Prostate gland (tissue), 2 donors: ENCODE measurements at regions not wholly inside any gene's neighbourhood (a gene's known extent, or its start where the extent isn't known, plus 50 kb on each side); places are given as distances from the start of the nearest gene placed in this dataset.
"Not testable (repeated sequence)": the region's sequence is repeated elsewhere in the genome, so short reads cannot be mapped to it uniquely, and the experiment has no call there.

Source experiments
- DNase-seq: peaks from one replicate; pipeline ENCODE4 v3.0.0-alpha.2; 2019; ENCODE audit warnings: low spot score
- H3K27ac ChIP-seq, 2 donors: fragments of 200-600 bp; sonication (generic); 2 replicates each; pipeline ENCODE4 v1.5.1; 2017 to 2019
- H3K27me3 ChIP-seq: fragments of 200-600 bp; sonication (generic); replicated peaks from 2 replicates; pipeline ENCODE4 v1.5.1; 2019; ENCODE audit not compliant: insufficient read depth
- H3K36me3 ChIP-seq, 2 donors: fragments of 200-600 bp; sonication (generic); 1 replicate in 1 of 2; 2 replicates in 1 of 2; pipeline versions ENCODE4 v1.5.1 to v1.8.1; 2017 to 2019
- H3K4me1 ChIP-seq: fragments of 200-600 bp; sonication (generic); replicated peaks from 2 replicates; pipeline ENCODE4 v1.5.1; 2019
- H3K4me3 ChIP-seq, 2 donors: fragments of 200-600 bp; sonication (generic); 2 replicates each; pipeline ENCODE4 v1.5.1; 2017 to 2019
- H3K9me3 ChIP-seq: fragments of 200-600 bp; sonication (generic); 2 replicates; pipeline ENCODE4 v1.5.1; 2017
- POLR2A ChIP-seq: fragments of 450-650 bp; IDR thresholded peaks from one replicate; pipeline ENCODE4 v1.6.1; 2016; ENCODE audit warnings: antibody characterized with exemption, mild to moderate bottlenecking
- POLR2AphosphoS5 ChIP-seq: sonication (generic); formaldehyde crosslinking; IDR thresholded peaks from one replicate; pipeline ENCODE4 v1.6.1; 2017; ENCODE audit warnings: antibody characterized with exemption
- WGBS: methylation state at CpG from one replicate; pipeline ENCODE4 v1.1.5; 2018; 5-methylcytosine and 5-hydroxymethylcytosine counted together
- intact Hi-C: fragments of 100-400 bp; cut with DNase I; formaldehyde crosslinking; loops from one replicate; pipeline ENCODE4 v1.14.2; 2022
- TF ChIP-seq, protein P1 (sequence below), 4 experiments: fragments of 200-600 bp in 2 of 4; fragments of 450-650 bp in 2 of 4; sonication (generic) in 2 of 4; IDR thresholded peaks; 1 replicate in 3 of 4; 2 replicates in 1 of 4; pipeline ENCODE4 v1.5.1; 2016 to 2019; ENCODE audit warnings: antibody characterized with exemption in 4 of 4, mild to moderate bottlenecking in 2 of 4, moderate library complexity in 2 of 4

GRCh38 chr10:33588974-33589600 lies 254.6 kb upstream of the NRP1 start:
- WGBS, result 98% methylated on average over 5 of the region's 5 CpGs
- H3K4me3 ChIP-seq, result no peak overlapping the region
- DNase-seq, result no peak
- H3K4me1 ChIP-seq, result no peaks in the 10 kb centered on the region
- TF ChIP-seq POLR2AphosphoS5 (no peak), POLR2A (no peak)
- TF ChIP-seq, protein P1, sequence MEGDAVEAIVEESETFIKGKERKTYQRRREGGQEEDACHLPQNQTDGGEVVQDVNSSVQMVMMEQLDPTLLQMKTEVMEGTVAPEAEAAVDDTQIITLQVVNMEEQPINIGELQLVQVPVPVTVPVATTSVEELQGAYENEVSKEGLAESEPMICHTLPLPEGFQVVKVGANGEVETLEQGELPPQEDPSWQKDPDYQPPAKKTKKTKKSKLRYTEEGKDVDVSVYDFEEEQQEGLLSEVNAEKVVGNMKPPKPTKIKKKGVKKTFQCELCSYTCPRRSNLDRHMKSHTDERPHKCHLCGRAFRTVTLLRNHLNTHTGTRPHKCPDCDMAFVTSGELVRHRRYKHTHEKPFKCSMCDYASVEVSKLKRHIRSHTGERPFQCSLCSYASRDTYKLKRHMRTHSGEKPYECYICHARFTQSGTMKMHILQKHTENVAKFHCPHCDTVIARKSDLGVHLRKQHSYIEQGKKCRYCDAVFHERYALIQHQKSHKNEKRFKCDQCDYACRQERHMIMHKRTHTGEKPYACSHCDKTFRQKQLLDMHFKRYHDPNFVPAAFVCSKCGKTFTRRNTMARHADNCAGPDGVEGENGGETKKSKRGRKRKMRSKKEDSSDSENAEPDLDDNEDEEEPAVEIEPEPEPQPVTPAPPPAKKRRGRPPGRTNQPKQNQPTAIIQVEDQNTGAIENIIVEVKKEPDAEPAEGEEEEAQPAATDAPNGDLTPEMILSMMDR (IDR thresholded peaks at IDR 0.05), result no peak
- no peaks in the 10 kb centered on the region for H3K36me3 ChIP-seq
- H3K27me3 ChIP-seq, result no peaks in the 10 kb centered on the region
- no peak overlapping the region for H3K27ac ChIP-seq
- intact Hi-C loops, result no loop called here
- H3K9me3 ChIP-seq, result no peaks in the 10 kb centered on the region

DNA sequence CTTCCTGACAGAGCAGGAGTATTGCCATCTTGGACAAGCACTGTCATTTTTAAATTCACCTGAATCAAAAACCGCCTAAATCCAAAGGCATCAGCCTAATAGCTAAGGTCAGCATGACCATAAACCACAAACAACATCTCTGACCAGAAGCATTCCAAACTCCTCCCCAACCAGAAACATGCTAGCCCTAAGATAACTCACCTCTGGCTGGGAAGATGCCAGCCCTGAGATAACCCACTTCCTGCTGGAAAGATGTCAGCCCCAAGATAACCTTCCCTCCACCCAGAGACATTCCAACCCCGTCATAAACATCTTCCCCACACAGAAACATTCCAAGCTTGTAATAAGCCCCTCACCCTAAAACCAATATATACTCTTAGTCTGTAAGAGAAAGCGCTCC lies 250.1 kb upstream of the NRP1 start:
- H3K9me3 ChIP-seq, intact Hi-C loops, H3K4me1 ChIP-seq, DNase-seq, H3K27me3 ChIP-seq, H3K4me3 ChIP-seq, H3K36me3 ChIP-seq, H3K27ac ChIP-seq: not testable (repeated sequence)
- 87% methylated on average over 3 of the region's 3 CpGs for WGBS

- Histone ChIP-seq H3K36me3 (no peaks in the 10 kb centered on the region), H3K27ac (no peak overlapping the region), H3K9me3 (no peaks in the 10 kb centered on the region), H3K27me3 (no peaks in the 10 kb centered on the region), H3K4me3 (no peak overlapping the region), H3K4me1 (no peaks in the 10 kb centered on the region)
- WGBS, result 48% methylated on average over 3 of the region's 3 CpGs
- no peak for DNase-seq
- intact Hi-C loops, result no loop called here
- TF ChIP-seq POLR2A (no peak), POLR2AphosphoS5 (no peak)
- TF ChIP-seq, protein P1 (IDR thresholded peaks at IDR 0.05), result no peak
These were observed 245.5 kb upstream of the NRP1 start for GRCh38 chr10:33579996-33580395.

DNA sequence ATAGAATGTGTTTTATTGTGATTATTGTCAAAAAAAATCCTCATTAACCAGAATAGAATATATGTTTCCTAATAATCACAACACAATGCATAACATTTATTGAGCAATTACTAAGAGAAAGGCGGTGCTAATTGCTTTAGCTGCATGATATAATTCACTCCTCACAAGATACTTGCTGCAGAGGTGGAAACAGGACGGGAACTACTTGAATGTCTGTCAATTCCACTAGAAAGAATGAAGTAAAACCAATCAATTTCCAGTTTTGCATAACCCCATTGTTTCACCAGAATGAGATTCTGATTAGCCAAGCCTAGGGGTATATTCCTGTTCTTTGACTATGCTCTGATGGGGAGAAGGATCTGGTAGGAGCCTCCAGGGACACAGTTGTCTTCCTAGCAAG lies 239.1 kb upstream of the NRP1 start:
- H3K27me3 ChIP-seq, result no peaks in the 10 kb centered on the region
- intact Hi-C loops, result no loop called here
- no peak for DNase-seq
- H3K9me3 ChIP-seq, result no peaks in the 10 kb centered on the region
- no peak overlapping the region for H3K4me3 ChIP-seq
- H3K4me1 ChIP-seq, result no peaks in the 10 kb centered on the region
- 86% methylated on average over 2 of the region's 2 CpGs for WGBS
- no peak overlapping the region for H3K27ac ChIP-seq
- H3K36me3 ChIP-seq, result no peaks in the 10 kb centered on the region
- TF ChIP-seq POLR2AphosphoS5, result no peak
- no peak for TF ChIP-seq POLR2A
- TF ChIP-seq, protein P1 (IDR thresholded peaks at IDR 0.05), result no peak

- no peaks in the 10 kb centered on the region for H3K36me3 ChIP-seq
- H3K4me3 ChIP-seq, result no peak overlapping the region
- DNase-seq, result no peak
- no peaks in the 10 kb centered on the region for H3K9me3 ChIP-seq
- no peaks in the 10 kb centered on the region for H3K4me1 ChIP-seq
- WGBS, result 100% methylated on average over 1 of the region's 1 CpG
- no peak overlapping the region for H3K27ac ChIP-seq
- TF ChIP-seq, protein P1 (IDR thresholded peaks at IDR 0.05), result no peak
- no peak for TF ChIP-seq POLR2A
- TF ChIP-seq POLR2AphosphoS5, result no peak
- no peaks in the 10 kb centered on the region for H3K27me3 ChIP-seq
- intact Hi-C loops, result no loop called here
These were observed 237.1 kb upstream of the NRP1 start for GRCh38 chr10:33571616-33572015.
